Stimulated activated CD8-positive, alpha-beta memory T cell treated with anti-CD3 and anti-CD28 coated beads, Interleukin-2, amount 100 ng/mL, for 48 hours (primary cell): ENCODE measurements at regions not wholly inside any gene's neighbourhood (a gene's known extent, or its start where the extent isn't known, plus 50 kb on each side); places are given as distances from the start of the nearest gene placed in this dataset.
"Not testable (repeated sequence)": the region's sequence is repeated elsewhere in the genome, so short reads cannot be mapped to it uniquely, and the experiment has no call there.

ENCODE experiments used
- DNase-seq, 2 donors: peaks; one replicate each; pipeline ENCODE4 v3.0.0-alpha.2; 2020; ENCODE audit warnings: low read depth in 2 of 2

GRCh38 chr7:119999738-120000475 lies 273.1 kb upstream of the KCND2 start:
- DNase-seq, result no peak

GRCh38 chr7:120005720-120006119 lies 267.3 kb upstream of the KCND2 start:
- DNase-seq, result no peak

GRCh38 chr7:120014301-120014700 lies 258.7 kb upstream of the KCND2 start:
- not testable (repeated sequence) for DNase-seq

GRCh38 chr7:120014925-120015465 lies 258.0 kb upstream of the KCND2 start:
- DNase-seq, result no peak

- DNase-seq, result no peak
These were observed 251.9 kb upstream of the KCND2 start for GRCh38 chr7:120021085-120021484.

- DNase-seq, result no peak
These were observed 249.3 kb upstream of the KCND2 start for GRCh38 chr7:120023494-120024167.

GRCh38 chr7:120028636-120029035 lies 244.3 kb upstream of the KCND2 start:
- DNase-seq, result no peak

GRCh38 chr7:120030876-120031275 lies 242.1 kb upstream of the KCND2 start:
- DNase-seq, result no peak

- DNase-seq, result no peak
These were observed 239.9 kb upstream of the KCND2 start for GRCh38 chr7:120033114-120033513.

- no peak for DNase-seq
These were observed 233.8 kb upstream of the KCND2 start for GRCh38 chr7:120039138-120039537.

- DNase-seq, result no peak
These were observed 231.2 kb upstream of the KCND2 start for GRCh38 chr7:120041798-120042197.

GRCh38 chr7:120043250-120043649 lies 229.7 kb upstream of the KCND2 start:
- DNase-seq, result no peak

GRCh38 chr7:120052884-120053382 lies 220.0 kb upstream of the KCND2 start:
- DNase-seq, result no peak

- DNase-seq, result no peak
These were observed 219.5 kb upstream of the KCND2 start for GRCh38 chr7:120053390-120053961.

GRCh38 chr7:120054376-120055100 lies 218.4 kb upstream of the KCND2 start:
- DNase-seq, result no peak

- no peak for DNase-seq
These were observed 217.7 kb upstream of the KCND2 start for GRCh38 chr7:120055300-120055699.

GRCh38 chr7:120056227-120056626 lies 216.7 kb upstream of the KCND2 start:
- no peak for DNase-seq

- no peak for DNase-seq
These were observed 213.3 kb upstream of the KCND2 start for GRCh38 chr7:120059641-120060040.

- no peak for DNase-seq
These were observed 212.7 kb upstream of the KCND2 start for GRCh38 chr7:120060281-120060680.

GRCh38 chr7:120060875-120061274 lies 212.1 kb upstream of the KCND2 start:
- DNase-seq, result no peak

- DNase-seq, result no peak
These were observed 208.4 kb upstream of the KCND2 start for GRCh38 chr7:120064565-120064964.

- not testable (repeated sequence) for DNase-seq
These were observed 206.1 kb upstream of the KCND2 start for GRCh38 chr7:120066898-120067297.
